NOMO-1 treated with DMSO at 0.1 percent for 48 hours (cell line): ENCODE measurements at regions not wholly inside any gene's neighbourhood (a gene's known extent, or its start where the extent isn't known, plus 50 kb on each side); places are given as distances from the start of the nearest gene placed in this dataset.

Experiments
- DNase-seq: peaks from one replicate; lab custom pipeline; 2025; ENCODE audit not compliant: unreplicated experiment; lab: John Stamatoyannopoulos, UW

GRCh38 chr15:96087180-96087884 lies 243.2 kb upstream of the NR2F2 start:
- no peak for DNase-seq

GRCh38 chr15:96088650-96089049 lies 241.8 kb upstream of the NR2F2 start:
- DNase-seq = no peak

- no peak for DNase-seq
Observed at GRCh38 chr15:96089405-96090058, 241.0 kb upstream of the NR2F2 start.

- DNase-seq = no peak
Observed at GRCh38 chr15:96092186-96092585, 238.3 kb upstream of the NR2F2 start.

GRCh38 chr15:96093063-96093462 lies 237.4 kb upstream of the NR2F2 start:
- DNase-seq = no peak

GRCh38 chr15:96097661-96098060 lies 232.8 kb upstream of the NR2F2 start:
- DNase-seq = no peak

GRCh38 chr15:96102631-96103030 lies 227.9 kb upstream of the NR2F2 start:
- no peak for DNase-seq

GRCh38 chr15:96106181-96106580 lies 224.3 kb upstream of the NR2F2 start:
- DNase-seq = no peak

- no peak for DNase-seq
Observed at GRCh38 chr15:96106628-96107027, 223.9 kb upstream of the NR2F2 start.

- no peak for DNase-seq
Observed at GRCh38 chr15:96107916-96108315, 222.6 kb upstream of the NR2F2 start.

GRCh38 chr15:96108405-96108804 lies 222.1 kb upstream of the NR2F2 start:
- DNase-seq = no peak

- no peak for DNase-seq
Observed at GRCh38 chr15:96109820-96110219, 220.7 kb upstream of the NR2F2 start.

- no peak for DNase-seq
Observed at GRCh38 chr15:96112018-96112417, 218.5 kb upstream of the NR2F2 start.

GRCh38 chr15:96115642-96116041 lies 214.9 kb upstream of the NR2F2 start:
- no peak for DNase-seq

- DNase-seq = no peak
Observed at GRCh38 chr15:96117270-96117669, 213.2 kb upstream of the NR2F2 start.

- no peak for DNase-seq
Observed at GRCh38 chr15:96119734-96120133, 210.8 kb upstream of the NR2F2 start.

- DNase-seq = no peak
Observed at GRCh38 chr15:96121086-96121920, 209.2 kb upstream of the NR2F2 start.

- DNase-seq = no peak
Observed at GRCh38 chr15:96122077-96123027, 208.1 kb upstream of the NR2F2 start.

- no peak for DNase-seq
Observed at GRCh38 chr15:96123028-96123400, 207.5 kb upstream of the NR2F2 start.

- DNase-seq = no peak
Observed at GRCh38 chr15:96123630-96124187, 206.8 kb upstream of the NR2F2 start.

GRCh38 chr15:96124436-96124835 lies 206.1 kb upstream of the NR2F2 start:
- no peak for DNase-seq
